Activated CD4-positive, alpha-beta memory T cell treated with anti-CD3 and anti-CD28 coated beads for 36 hours (primary cell): ENCODE measurements at regions not wholly inside any gene's neighbourhood (a gene's known extent, or its start where the extent isn't known, plus 50 kb on each side); places are given as distances from the start of the nearest gene placed in this dataset.

Experiments
- CTCF ChIA-PET: fragments of 350-600 bp; sonication (Branson Sonifier 250); formaldehyde crosslinking; loops from one replicate; lab custom pipeline; 2021; ENCODE audit warnings: antibody characterized with exemption, inconsistent platforms; lab: Charles Lee
- POLR2A ChIA-PET: fragments of 350-600 bp; sonication (Branson Sonifier 250); formaldehyde crosslinking; loops from one replicate; lab custom pipeline; 2021; ENCODE audit warnings: antibody characterized with exemption; lab: Charles Lee
- DNase-seq: peaks from one replicate; pipeline ENCODE4 v3.0.0-alpha.2; 2020
- H3K27ac Mint-ChIP-seq: one replicate; pipeline ENCODE4 v1.8.0; 2021; ENCODE audit warnings: mixed read lengths
- H3K27me3 Mint-ChIP-seq: one replicate; pipeline ENCODE4 v1.8.0; 2021; ENCODE audit warnings: mixed read lengths
- H3K36me3 Mint-ChIP-seq: one replicate; pipeline ENCODE4 v1.8.0; 2021; ENCODE audit warnings: mixed read lengths
- H3K4me1 Mint-ChIP-seq: one replicate; pipeline ENCODE4 v1.8.0; 2021; ENCODE audit warnings: low read depth, mixed read lengths
- H3K4me3 Mint-ChIP-seq: one replicate; pipeline ENCODE4 v1.8.0; 2021; ENCODE audit warnings: mild to moderate bottlenecking, mixed read lengths
- H3K9me3 Mint-ChIP-seq: one replicate; pipeline ENCODE4 v1.8.0; 2021; ENCODE audit warnings: mixed read lengths
- intact Hi-C: fragments of 100-400 bp; cut with micrococcal nuclease; formaldehyde crosslinking; loops from one replicate; pipeline ENCODE4 v1.15.1; 2023

GRCh38 chr16:65521633-65522328, 399.9 kb upstream of the CDH11 start:
- Mint-ChIP-seq H3K9me3 (no peaks in the 10 kb centered on the region), H3K27ac (no peak overlapping the region), H3K36me3 (no peaks in the 10 kb centered on the region), H3K27me3 (no peaks in the 10 kb centered on the region), H3K4me3 (no peak overlapping the region), H3K4me1 (no peaks in the 10 kb centered on the region)
- DNase-seq = no peak
- intact Hi-C loops = no loop called here
- ChIA-PET CTCF (no interaction called here), POLR2A (no interaction called here)

GRCh38 chr16:65519402-65519801, 397.5 kb upstream of the CDH11 start:
- Mint-ChIP-seq H3K4me1 (no peaks in the 10 kb centered on the region), H3K4me3 (no peak overlapping the region), H3K36me3 (no peaks in the 10 kb centered on the region), H3K9me3 (peaks cover 5% of the 10 kb centered on the region), H3K27ac (no peak overlapping the region), H3K27me3 (no peaks in the 10 kb centered on the region)
- CTCF ChIA-PET = no interaction called here
- intact Hi-C loops = no loop called here
- DNase-seq = no peak
- POLR2A ChIA-PET = no interaction called here

GRCh38 chr16:65515193-65515592, 393.3 kb upstream of the CDH11 start:
- peaks cover 5% of the 10 kb centered on the region for H3K9me3 Mint-ChIP-seq
- H3K27me3 Mint-ChIP-seq = no peaks in the 10 kb centered on the region

GRCh38 chr16:65510850-65511249, 389.0 kb upstream of the CDH11 start:
- Mint-ChIP-seq H3K4me1 (no peaks in the 10 kb centered on the region), H3K27me3 (no peaks in the 10 kb centered on the region), H3K9me3 (peaks cover 15% of the 10 kb centered on the region), H3K36me3 (no peaks in the 10 kb centered on the region), H3K4me3 (no peak overlapping the region), H3K27ac (no peak overlapping the region)
- POLR2A ChIA-PET = no interaction called here
- DNase-seq = no peak
- intact Hi-C loops = no loop called here
- CTCF ChIA-PET = no interaction called here

More at GRCh38 chr16:65515193-65515592, 393.3 kb upstream of the CDH11 start:
- no peaks in the 10 kb centered on the region for H3K36me3 Mint-ChIP-seq
- CTCF ChIA-PET = no interaction called here
- no peak overlapping the region for H3K27ac Mint-ChIP-seq
- intact Hi-C loops = no loop called here
- no peak for DNase-seq
- no peaks in the 10 kb centered on the region for H3K4me1 Mint-ChIP-seq
- POLR2A ChIA-PET = no interaction called here
- no peak overlapping the region for H3K4me3 Mint-ChIP-seq

- H3K27me3 Mint-ChIP-seq = no peaks in the 10 kb centered on the region
- H3K9me3 Mint-ChIP-seq = peaks cover 14% of the 10 kb centered on the region
- no peak overlapping the region for H3K27ac Mint-ChIP-seq
- DNase-seq = no peak
- no peaks in the 10 kb centered on the region for H3K4me1 Mint-ChIP-seq
- no peaks in the 10 kb centered on the region for H3K36me3 Mint-ChIP-seq
- no peak overlapping the region for H3K4me3 Mint-ChIP-seq
- intact Hi-C loops = no loop called here
- CTCF ChIA-PET = no interaction called here
- POLR2A ChIA-PET = no interaction called here
Observed at GRCh38 chr16:65510241-65510640, 388.4 kb upstream of the CDH11 start.

- H3K9me3 Mint-ChIP-seq = peaks cover 10% of the 10 kb centered on the region
- no peaks in the 10 kb centered on the region for H3K27me3 Mint-ChIP-seq
- H3K36me3 Mint-ChIP-seq = no peaks in the 10 kb centered on the region
- H3K4me3 Mint-ChIP-seq = no peak overlapping the region
- H3K4me1 Mint-ChIP-seq = no peaks in the 10 kb centered on the region
- no peak for DNase-seq
- intact Hi-C loops = no loop called here
- ChIA-PET POLR2A (no interaction called here), CTCF (no interaction called here)
- H3K27ac Mint-ChIP-seq = no peak overlapping the region
Observed at GRCh38 chr16:65509172-65509571, 387.3 kb upstream of the CDH11 start.

- DNase-seq = no peak
- H3K4me1 Mint-ChIP-seq = no peaks in the 10 kb centered on the region
- intact Hi-C loops = no loop called here
- no peak overlapping the region for H3K4me3 Mint-ChIP-seq
- H3K27me3 Mint-ChIP-seq = no peaks in the 10 kb centered on the region
- H3K9me3 Mint-ChIP-seq = peaks cover 7% of the 10 kb centered on the region
- no peaks in the 10 kb centered on the region for H3K36me3 Mint-ChIP-seq
- ChIA-PET CTCF (no interaction called here), POLR2A (no interaction called here)
- no peak overlapping the region for H3K27ac Mint-ChIP-seq
Observed at GRCh38 chr16:65500919-65501318, 379.1 kb upstream of the CDH11 start.

GRCh38 chr16:65500007-65500406, 378.1 kb upstream of the CDH11 start:
- H3K9me3 Mint-ChIP-seq = peaks cover 7% of the 10 kb centered on the region
- intact Hi-C loops = no loop called here
- no peak for DNase-seq
- POLR2A ChIA-PET = no interaction called here
- H3K4me3 Mint-ChIP-seq = no peak overlapping the region
- H3K4me1 Mint-ChIP-seq = no peaks in the 10 kb centered on the region
- no peaks in the 10 kb centered on the region for H3K27me3 Mint-ChIP-seq
- H3K27ac Mint-ChIP-seq = no peak overlapping the region
- CTCF ChIA-PET = no interaction called here
- no peaks in the 10 kb centered on the region for H3K36me3 Mint-ChIP-seq

- H3K27me3 Mint-ChIP-seq = no peaks in the 10 kb centered on the region
- no peak for DNase-seq
- intact Hi-C loops = no loop called here
- peaks cover 7% of the 10 kb centered on the region for H3K9me3 Mint-ChIP-seq
- ChIA-PET POLR2A (no interaction called here), CTCF (no interaction called here)
- no peaks in the 10 kb centered on the region for H3K36me3 Mint-ChIP-seq
- H3K4me1 Mint-ChIP-seq = no peaks in the 10 kb centered on the region
- H3K27ac Mint-ChIP-seq = no peak overlapping the region
- H3K4me3 Mint-ChIP-seq = no peak overlapping the region
Observed at GRCh38 chr16:65499566-65499965, 377.7 kb upstream of the CDH11 start.

GRCh38 chr16:65497571-65497970, 375.7 kb upstream of the CDH11 start:
- Mint-ChIP-seq H3K4me1 (no peaks in the 10 kb centered on the region), H3K27ac (no peak overlapping the region), H3K27me3 (no peaks in the 10 kb centered on the region), H3K4me3 (no peak overlapping the region), H3K36me3 (no peaks in the 10 kb centered on the region), H3K9me3 (peaks cover 7% of the 10 kb centered on the region)
- DNase-seq = no peak
- ChIA-PET POLR2A (no interaction called here), CTCF (no interaction called here)
- intact Hi-C loops = no loop called here

- Mint-ChIP-seq H3K27ac (no peak overlapping the region), H3K9me3 (peaks cover 9% of the 10 kb centered on the region), H3K27me3 (no peaks in the 10 kb centered on the region), H3K4me1 (no peaks in the 10 kb centered on the region), H3K4me3 (no peak overlapping the region), H3K36me3 (no peaks in the 10 kb centered on the region)
- DNase-seq = no peak
- POLR2A ChIA-PET = no interaction called here
- CTCF ChIA-PET = no interaction called here
- intact Hi-C loops = no loop called here
Observed at GRCh38 chr16:65495106-65495505, 373.2 kb upstream of the CDH11 start.

GRCh38 chr16:65494609-65495008, 372.7 kb upstream of the CDH11 start:
- peaks cover 9% of the 10 kb centered on the region for H3K9me3 Mint-ChIP-seq
- DNase-seq = no peak
- no peak overlapping the region for H3K4me3 Mint-ChIP-seq
- no peaks in the 10 kb centered on the region for H3K36me3 Mint-ChIP-seq
- H3K4me1 Mint-ChIP-seq = no peaks in the 10 kb centered on the region
- POLR2A ChIA-PET = no interaction called here
- H3K27me3 Mint-ChIP-seq = no peaks in the 10 kb centered on the region
- intact Hi-C loops = no loop called here
- CTCF ChIA-PET = no interaction called here
- no peak overlapping the region for H3K27ac Mint-ChIP-seq

- POLR2A ChIA-PET = no interaction called here
- Mint-ChIP-seq H3K4me3 (no peak overlapping the region), H3K27me3 (no peaks in the 10 kb centered on the region), H3K27ac (no peak overlapping the region), H3K36me3 (no peaks in the 10 kb centered on the region), H3K9me3 (peaks cover 9% of the 10 kb centered on the region), H3K4me1 (no peaks in the 10 kb centered on the region)
- intact Hi-C loops = no loop called here
- no peak for DNase-seq
- CTCF ChIA-PET = no interaction called here
Observed at GRCh38 chr16:65494080-65494479, 372.2 kb upstream of the CDH11 start.
